OCI-LY3 (cell line): ENCODE measurements at regions not wholly inside any gene's neighbourhood (a gene's known extent, or its start where the extent isn't known, plus 50 kb on each side); places are given as distances from the start of the nearest gene placed in this dataset.

Source experiments
- H2AFZ ChIP-seq: fragments of 200-600, 300-600 bp; shearing (Covaris generic); 2 replicates; pipeline ENCODE4 v1.6.0; 2014; ENCODE audit warnings: antibody characterized with exemption, low read depth, low read length
- H3K27ac ChIP-seq: fragments of 200-600, 300-600 bp; sonication (generic); 2 replicates; pipeline ENCODE4 v1.5.1; 2014; ENCODE audit warnings: mild to moderate bottlenecking, low read length, moderate library complexity, mixed read lengths
- H3K27me3 ChIP-seq: fragments of 200-600, 300-600 bp; sonication (generic); 2 replicates; pipeline ENCODE4 v1.6.1; 2014; ENCODE audit warnings: low read depth, low read length, mixed read lengths
- H3K36me3 ChIP-seq: fragments of 200-600, 300-600 bp; sonication (generic); replicated peaks from 2 replicates; pipeline ENCODE3; 2014; ENCODE audit warnings: low read depth, low read length, mixed read lengths
- H3K4me1 ChIP-seq: fragments of 300-600, 200-600 bp; sonication (generic); 2 replicates; pipeline ENCODE4 v1.6.1; 2014; ENCODE audit warnings: low read length, mixed read lengths
- H3K4me2 ChIP-seq: fragments of 200-600, 300-600 bp; sonication (generic); 2 replicates; pipeline ENCODE4 v1.6.1; 2014; ENCODE audit warnings: low read length, mixed read lengths
- H3K4me3 ChIP-seq: fragments of 300-600, 200-600 bp; sonication (generic); 2 replicates; pipeline ENCODE4 v1.5.1; 2014; ENCODE audit warnings: antibody characterized with exemption, mild to moderate bottlenecking, low read length, moderate library complexity
- H3K79me2 ChIP-seq: fragments of 300-600, 200-600 bp; shearing (Covaris generic); 2 replicates; pipeline ENCODE4 v1.6.1; 2014; ENCODE audit warnings: mild to moderate bottlenecking, low read length, mixed read lengths
- H3K9ac ChIP-seq: fragments of 300-600, 200-600 bp; shearing (Covaris generic); 2 replicates; pipeline ENCODE4 v1.6.0; 2014; ENCODE audit warnings: mild to moderate bottlenecking, low read length, moderate library complexity
- H3K9me3 ChIP-seq: fragments of 200-600, 300-600 bp; shearing (Covaris generic); 2 replicates; pipeline ENCODE4 v1.6.1; 2014; ENCODE audit warnings: low read length, mixed read lengths; ENCODE audit not compliant: insufficient read depth
- H4K20me1 ChIP-seq: fragments of 200-600, 300-600 bp; sonication (generic); 2 replicates; pipeline ENCODE4 v1.6.1; 2016; ENCODE audit warnings: low read length, mixed read lengths; ENCODE audit not compliant: insufficient read depth
- EZH2phosphoT487 ChIP-seq: fragments of 200-600 bp; shearing (Covaris generic); IDR thresholded peaks from 2 replicates; pipeline ENCODE4 v1.6.1; 2018; ENCODE audit warnings: antibody characterized with exemption, mixed run types, low read depth
- TF ChIP-seq, protein P1 (sequence below): fragments of 200-600, 300-600 bp; sonication (generic); IDR thresholded peaks from 2 replicates; pipeline ENCODE4 v1.5.1; 2014; ENCODE audit warnings: antibody characterized with exemption, low read length, low read depth

DNA sequence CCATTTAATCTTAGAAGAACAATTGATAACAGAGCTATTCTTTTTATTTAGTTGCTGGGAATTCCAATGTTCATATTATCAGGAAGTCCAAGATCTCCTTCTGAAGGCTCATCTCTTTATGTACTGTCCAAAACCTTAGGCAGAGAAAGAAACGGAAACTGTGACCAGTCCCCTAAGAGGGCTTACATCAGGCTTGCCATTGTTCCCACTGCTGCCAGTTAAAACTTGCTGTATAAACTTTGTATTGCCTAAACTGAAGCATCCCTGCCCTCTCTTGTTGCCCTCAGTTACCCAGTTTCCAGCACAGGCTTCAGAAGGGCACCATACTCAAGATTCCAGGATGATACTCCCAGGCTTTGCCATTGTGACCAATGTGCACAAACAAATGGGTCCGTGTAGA, 435.2 kb upstream of the NAALADL2 start:
- Histone ChIP-seq H3K27me3 (no peaks in the 10 kb centered on the region), H3K4me3 (no peak overlapping the region), H3K79me2 (no peaks in the 10 kb centered on the region), H3K36me3 (no peaks in the 10 kb centered on the region), H3K9me3 (no peaks in the 10 kb centered on the region), H3K9ac (no peak overlapping the region), H4K20me1 (no peaks in the 10 kb centered on the region), H3K4me2 (no peak overlapping the region), H3K27ac (no peak overlapping the region), H2AFZ (no peak overlapping the region), H3K4me1 (no peaks in the 10 kb centered on the region)
- TF ChIP-seq, protein P1, sequence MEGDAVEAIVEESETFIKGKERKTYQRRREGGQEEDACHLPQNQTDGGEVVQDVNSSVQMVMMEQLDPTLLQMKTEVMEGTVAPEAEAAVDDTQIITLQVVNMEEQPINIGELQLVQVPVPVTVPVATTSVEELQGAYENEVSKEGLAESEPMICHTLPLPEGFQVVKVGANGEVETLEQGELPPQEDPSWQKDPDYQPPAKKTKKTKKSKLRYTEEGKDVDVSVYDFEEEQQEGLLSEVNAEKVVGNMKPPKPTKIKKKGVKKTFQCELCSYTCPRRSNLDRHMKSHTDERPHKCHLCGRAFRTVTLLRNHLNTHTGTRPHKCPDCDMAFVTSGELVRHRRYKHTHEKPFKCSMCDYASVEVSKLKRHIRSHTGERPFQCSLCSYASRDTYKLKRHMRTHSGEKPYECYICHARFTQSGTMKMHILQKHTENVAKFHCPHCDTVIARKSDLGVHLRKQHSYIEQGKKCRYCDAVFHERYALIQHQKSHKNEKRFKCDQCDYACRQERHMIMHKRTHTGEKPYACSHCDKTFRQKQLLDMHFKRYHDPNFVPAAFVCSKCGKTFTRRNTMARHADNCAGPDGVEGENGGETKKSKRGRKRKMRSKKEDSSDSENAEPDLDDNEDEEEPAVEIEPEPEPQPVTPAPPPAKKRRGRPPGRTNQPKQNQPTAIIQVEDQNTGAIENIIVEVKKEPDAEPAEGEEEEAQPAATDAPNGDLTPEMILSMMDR = no peak
- TF ChIP-seq EZH2phosphoT487 = no peak

DNA sequence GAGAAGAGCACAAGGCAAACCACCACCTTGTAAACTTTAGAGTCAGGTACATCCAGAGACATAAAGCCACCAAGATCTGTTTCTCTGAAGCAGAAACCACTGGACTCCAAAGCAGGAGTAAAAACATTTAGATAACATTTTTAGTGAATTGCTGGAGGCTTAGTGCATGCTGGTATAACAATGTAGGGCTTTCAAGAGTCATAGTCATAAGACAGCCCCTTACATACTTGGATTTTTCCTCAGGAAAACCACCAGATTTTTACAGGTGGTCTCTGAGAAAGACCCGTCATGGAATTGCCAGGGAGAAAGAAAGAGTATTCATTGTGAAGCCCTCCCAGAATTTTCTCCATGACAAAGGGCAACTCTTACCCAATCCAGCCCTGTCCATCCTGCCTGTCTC, 434.5 kb upstream of the NAALADL2 start:
- Histone ChIP-seq H3K4me3 (no peak overlapping the region), H3K9me3 (no peaks in the 10 kb centered on the region), H3K36me3 (no peaks in the 10 kb centered on the region), H3K4me2 (no peak overlapping the region), H3K27ac (no peak overlapping the region), H3K27me3 (no peaks in the 10 kb centered on the region), H2AFZ (no peak overlapping the region), H4K20me1 (no peaks in the 10 kb centered on the region), H3K9ac (no peak overlapping the region), H3K79me2 (no peaks in the 10 kb centered on the region), H3K4me1 (no peaks in the 10 kb centered on the region)
- no peak for TF ChIP-seq EZH2phosphoT487
- TF ChIP-seq, protein P1 = no peak

DNA sequence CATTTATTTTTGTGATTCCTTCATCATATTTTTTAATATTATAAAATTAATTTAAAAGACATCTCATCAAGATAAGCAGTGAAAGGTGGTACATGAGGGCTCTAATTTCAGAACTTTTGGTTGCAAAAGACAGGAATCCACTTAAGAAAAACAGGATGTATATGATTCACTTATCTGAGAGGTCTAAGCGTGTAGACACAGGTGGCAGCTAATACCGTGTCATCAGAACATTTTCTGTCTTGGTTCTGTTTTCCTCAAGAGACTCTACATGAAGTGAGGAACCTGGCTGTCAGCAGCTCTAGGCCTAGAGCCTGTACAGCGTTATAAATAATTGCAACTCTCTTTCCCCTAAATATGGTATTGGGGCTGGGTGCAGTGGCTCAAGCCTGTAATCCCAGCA, 433.7 kb upstream of the NAALADL2 start:
- TF ChIP-seq EZH2phosphoT487 = no peak
- TF ChIP-seq, protein P1 = no peak
- Histone ChIP-seq H3K36me3 (no peaks in the 10 kb centered on the region), H3K27me3 (no peaks in the 10 kb centered on the region), H3K4me2 (no peak overlapping the region), H3K4me3 (no peak overlapping the region), H3K4me1 (no peaks in the 10 kb centered on the region), H2AFZ (no peak overlapping the region), H3K79me2 (no peaks in the 10 kb centered on the region), H3K9me3 (no peaks in the 10 kb centered on the region), H3K9ac (no peak overlapping the region), H4K20me1 (no peaks in the 10 kb centered on the region), H3K27ac (no peak overlapping the region)

- H3K36me3 ChIP-seq = no peaks in the 10 kb centered on the region
- no peaks in the 10 kb centered on the region for H3K9me3 ChIP-seq
- no peak overlapping the region for H3K4me3 ChIP-seq
- H3K9ac ChIP-seq = no peak overlapping the region
- H3K4me2 ChIP-seq = no peak overlapping the region
- H3K79me2 ChIP-seq = no peaks in the 10 kb centered on the region
- no peaks in the 10 kb centered on the region for H4K20me1 ChIP-seq
- no peak overlapping the region for H3K27ac ChIP-seq
- TF ChIP-seq EZH2phosphoT487 = no peak
- TF ChIP-seq, protein P1 = no peak
- H3K4me1 ChIP-seq = no peaks in the 10 kb centered on the region
- no peak overlapping the region for H2AFZ ChIP-seq
- no peaks in the 10 kb centered on the region for H3K27me3 ChIP-seq
Measured at GRCh38 chr3:174430986-174431385, 428.1 kb upstream of the NAALADL2 start.
